Gastrocnemius medialis (tissue), 4 donors: ENCODE measurements at regions not wholly inside any gene's neighbourhood (a gene's known extent, or its start where the extent isn't known, plus 50 kb on each side); places are given as distances from the start of the nearest gene placed in this dataset.

Experiments used
- ATAC-seq, 2 donors: fragments of 150-250 bp; one replicate each; pipeline ENCODE4 v1.9.1; 2016
- DNase-seq, 2 donors: peaks; one replicate each; pipeline ENCODE4 v3.0.0-alpha.2; 2019
- H3K27ac ChIP-seq, 4 donors: fragments of 200-600 bp; sonication (generic); 1 replicate in 1 of 4; 2 replicates in 3 of 4; pipeline ENCODE4 v1.5.1; 2016 to 2018; ENCODE audit warnings: mild to moderate bottlenecking in 2 of 4, moderate library complexity in 1 of 4
- H3K27me3 ChIP-seq, 3 donors: fragments of 200-600 bp; sonication (generic) in 2 of 3; 1 replicate in 1 of 3; 2 replicates in 2 of 3; pipeline versions ENCODE4 v1.5.1 to v1.6.0; 2016 to 2019; ENCODE audit warnings: mild to moderate bottlenecking in 1 of 3, moderate library complexity in 1 of 3
- H3K36me3 ChIP-seq, 2 donors: fragments of 200-600 bp; sonication (generic) in 1 of 2; one replicate each; pipeline ENCODE4 v1.5.1; 2017 to 2018
- H3K4me1 ChIP-seq, 2 donors: fragments of 200-600 bp; sonication (generic) in 1 of 2; one replicate each; pipeline ENCODE4 v1.5.1; 2016 to 2017; ENCODE audit warnings: mild to moderate bottlenecking in 2 of 2
- H3K4me3 ChIP-seq, 4 donors: fragments of 200-600 bp; sonication (generic) in 3 of 4; 1 replicate in 1 of 4; 2 replicates in 3 of 4; pipeline ENCODE4 v1.5.1; 2016 to 2019; ENCODE audit warnings: mild to moderate bottlenecking in 2 of 4
- H3K9me3 ChIP-seq, 3 donors: fragments of 200-600 bp; sonication (generic) in 2 of 3; 1 replicate in 1 of 3; 2 replicates in 2 of 3; pipeline ENCODE4 v1.5.1; 2016 to 2019
- CTCF ChIP-seq, 5 experiments: fragments of 450-650 bp in 3 of 5; fragments of 200-600 bp in 2 of 5; sonication (generic) in 2 of 5; IDR thresholded peaks in 4 of 5; conservative IDR thresholded peaks in 1 of 5; 1 replicate in 4 of 5; 2 replicates in 1 of 5; pipeline ENCODE4 v1.5.1; 2016 to 2019; ENCODE audit warnings: antibody characterized with exemption in 5 of 5, mild to moderate bottlenecking in 3 of 5, moderate library complexity in 3 of 5
- POLR2A ChIP-seq, 2 donors: fragments of 450-650 bp; IDR thresholded peaks; one replicate each; pipeline ENCODE4 v1.6.1; 2017; ENCODE audit warnings: antibody characterized with exemption in 2 of 2, mild to moderate bottlenecking in 2 of 2, moderate library complexity in 2 of 2
- in situ Hi-C, 4 donors: fragments of 200-750 bp; cut with MboI; loops; one replicate each; pipeline versions ENCODE4 v1.15.0 to v1.8.0; 2017; ENCODE audit warnings: low sequenced_read_pairs in 4 of 4
- intact Hi-C: fragments of 100-400 bp; cut with DNase I; formaldehyde crosslinking; loops from one replicate; pipeline ENCODE4 v1.15.1; 2023; ENCODE audit warnings: low total_unique reads

- ATAC-seq (no peak), DNase-seq (no peak)
- in situ Hi-C loops (loop anchor here (10.0 to 25.0 kb wide), 3 partner anchors 582 to 595 kb away; partner anchors contain the start of gene FOXF2 (in 3 of the 4)), intact Hi-C loops (no loop called here)
- Histone ChIP-seq H3K4me3 (no peak overlapping the region), H3K27ac (no peak overlapping the region), H3K9me3 (no peaks in the 10 kb centered on the region), H3K27me3 (peaks cover 4 to 39% (median 27%) of the 10 kb centered on the region in 3 donors), H3K36me3 (no peaks in the 10 kb centered on the region), H3K4me1 (no peaks in the 10 kb centered on the region)
- TF ChIP-seq POLR2A (IDR thresholded peaks at IDR 0.05) (no peak), CTCF (IDR thresholded peaks at IDR 0.05 in 4 of 5, conservative IDR thresholded peaks at IDR 0.05 in 1 of 5) (no peak)
These were observed 99.7 kb upstream of the EXOC2 start for GRCh38 chr6:792662-793061.

- H3K9me3 ChIP-seq, result no peaks in the 10 kb centered on the region
- no peaks in the 10 kb centered on the region for H3K4me1 ChIP-seq
- in situ Hi-C loops (loop anchor here in 2 of 4 donors (25.0 kb wide), 1 partner anchor 599 kb away; the partner anchor contains the start of gene FOXF2 (in 2 of the 2)), intact Hi-C loops (no loop called here)
- H3K27ac ChIP-seq, result no peak overlapping the region
- H3K4me3 ChIP-seq, result no peak overlapping the region
- H3K36me3 ChIP-seq, result no peaks in the 10 kb centered on the region
- peaks cover 0 to 14% (median 11%) of the 10 kb centered on the region in 3 donors for H3K27me3 ChIP-seq
- ATAC-seq (no peak), DNase-seq (no peak)
- TF ChIP-seq CTCF (IDR thresholded peaks at IDR 0.05 in 4 of 5, conservative IDR thresholded peaks at IDR 0.05 in 1 of 5) (no peak), POLR2A (IDR thresholded peaks at IDR 0.05) (no peak)
These were observed 95.1 kb upstream of the EXOC2 start for GRCh38 chr6:788058-788457.

- in situ Hi-C loops (loop anchor here in 2 of 4 donors (25.0 kb wide), 1 partner anchor 600 kb away; the partner anchor contains the start of gene FOXF2 (in 2 of the 2)), intact Hi-C loops (no loop called here)
- peaks cover 0 to 8% (median 5%) of the 10 kb centered on the region in 3 donors for H3K27me3 ChIP-seq
- no peak for TF ChIP-seq POLR2A (IDR thresholded peaks at IDR 0.05)
- TF ChIP-seq CTCF (IDR thresholded peaks at IDR 0.05 in 4 of 5, conservative IDR thresholded peaks at IDR 0.05 in 1 of 5), result peak in 2 of 5 experiments; percentile 31 to 45
- no peaks in the 10 kb centered on the region for H3K9me3 ChIP-seq
- no peaks in the 10 kb centered on the region for H3K36me3 ChIP-seq
- no peak for DNase-seq
- no peaks in the 10 kb centered on the region for H3K4me1 ChIP-seq
- no peak for ATAC-seq
- H3K27ac ChIP-seq, result no peak overlapping the region
- H3K4me3 ChIP-seq, result no peak overlapping the region
These were observed 94.2 kb upstream of the EXOC2 start for GRCh38 chr6:786946-787763.

GRCh38 chr6:783966-784735 lies 91.2 kb upstream of the EXOC2 start:
- Histone ChIP-seq H3K4me3 (no peak overlapping the region), H3K27me3 (no peaks in the 10 kb centered on the region), H3K36me3 (no peaks in the 10 kb centered on the region), H3K27ac (no peak overlapping the region), H3K4me1 (no peaks in the 10 kb centered on the region), H3K9me3 (no peaks in the 10 kb centered on the region)
- ATAC-seq (no peak), DNase-seq (no peak)
- intact Hi-C loops (no loop called here), in situ Hi-C loops (loop anchor here in 2 of 4 donors (25.0 kb wide), 1 partner anchor 603 kb away; the partner anchor contains the start of gene FOXF2 (in 2 of the 2))
- TF ChIP-seq POLR2A (IDR thresholded peaks at IDR 0.05) (no peak), CTCF (IDR thresholded peaks at IDR 0.05 in 4 of 5, conservative IDR thresholded peaks at IDR 0.05 in 1 of 5) (no peak)
